OCI-LY3 (cell line): ENCODE measurements at regions not wholly inside any gene's neighbourhood (a gene's known extent, or its start where the extent isn't known, plus 50 kb on each side); places are given as distances from the start of the nearest gene placed in this dataset.

Experiments
- CTCF ChIP-seq: fragments of 200-600, 300-600 bp; sonication (generic); IDR thresholded peaks from 2 replicates; pipeline ENCODE4 v1.5.1; 2014; ENCODE audit warnings: antibody characterized with exemption, low read length, low read depth
- EZH2phosphoT487 ChIP-seq: fragments of 200-600 bp; shearing (Covaris generic); IDR thresholded peaks from 2 replicates; pipeline ENCODE4 v1.6.1; 2018; ENCODE audit warnings: antibody characterized with exemption, mixed run types, low read depth

DNA sequence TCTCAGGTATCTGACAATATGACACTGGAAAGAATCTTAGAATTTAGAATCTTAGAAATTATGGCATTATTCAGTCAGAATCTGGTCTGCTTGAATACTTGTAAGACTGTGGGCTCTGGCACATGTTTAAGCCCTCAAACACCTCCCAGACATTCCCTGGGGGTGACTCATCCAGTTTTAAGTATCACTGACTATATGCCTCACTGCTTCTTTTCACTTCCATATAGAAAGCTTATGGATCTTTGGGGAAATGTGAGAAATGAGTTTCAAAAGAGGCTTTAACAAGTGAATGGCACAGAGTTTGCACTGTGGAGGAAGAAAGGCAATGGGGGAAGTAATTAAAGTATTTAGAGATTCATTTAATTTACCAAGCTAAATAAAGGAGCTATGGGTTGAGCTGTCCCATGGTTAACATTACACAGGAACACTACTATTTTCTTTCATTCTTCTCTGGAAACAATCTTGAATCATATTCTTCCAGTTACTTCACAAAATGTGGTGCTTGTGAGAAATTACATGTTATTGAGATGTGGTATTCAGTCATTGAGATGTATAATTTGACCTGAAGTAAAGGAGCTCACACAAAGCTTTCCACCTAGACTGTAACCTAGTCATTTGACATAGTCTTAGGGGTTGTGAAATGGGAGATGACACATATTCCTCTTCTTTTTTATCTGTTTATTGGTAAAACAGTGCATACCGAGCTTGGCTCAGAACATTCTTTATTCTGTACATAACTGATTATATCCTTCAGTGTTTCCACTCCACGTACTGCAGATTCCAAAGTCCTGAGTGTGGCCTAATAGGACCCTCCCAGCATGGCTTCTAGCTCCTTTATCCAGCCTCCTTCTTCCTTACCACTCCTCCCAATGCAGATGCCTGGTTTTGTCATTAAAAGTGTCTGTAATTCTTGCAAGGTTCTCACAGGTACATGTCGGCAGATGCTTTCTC lies 544.6 kb upstream of the NECTIN3 start:
- TF ChIP-seq CTCF (no peak), EZH2phosphoT487 (no peak)
